ENCODE measurements at regions not wholly inside any gene's neighbourhood (a gene's known extent, or its start where the extent isn't known, plus 50 kb on each side); places are given as distances from the start of the nearest gene placed in this dataset.

DNA sequence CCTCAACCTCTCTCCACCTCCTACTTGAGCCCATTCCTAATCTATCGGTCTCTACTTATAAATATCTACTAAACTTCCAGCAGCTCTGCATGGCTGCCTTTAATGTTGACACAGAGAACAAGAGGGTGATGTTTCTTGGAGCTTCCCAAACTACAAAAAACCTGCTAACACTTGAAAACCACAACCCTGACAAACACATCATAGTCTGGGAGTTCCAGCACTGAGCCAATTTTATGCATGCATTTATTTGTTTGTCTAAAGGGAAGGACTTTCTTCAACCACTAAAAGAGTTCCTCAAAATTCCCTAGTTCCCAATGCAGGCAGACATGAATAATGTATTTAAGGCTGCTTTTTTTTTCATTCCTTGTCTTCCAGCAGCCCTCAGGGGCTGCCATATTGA lies 331.8 kb upstream of the XYLT1 start:
- TF ChIP-seq CTCF (IDR thresholded peaks at IDR 0.05 in 4 of 5, conservative IDR thresholded peaks at IDR 0.05 in 1 of 5) (no peak), POLR2A (IDR thresholded peaks at IDR 0.05) (no peak)
